ENCODE measurements at regions not wholly inside any gene's neighbourhood (a gene's known extent, or its start where the extent isn't known, plus 50 kb on each side); places are given as distances from the start of the nearest gene placed in this dataset.

GRCh38 chr6:166040292-166040691, 127.4 kb downstream of the TBXT start:
- Histone ChIP-seq H3K79me2 (ENCODE audit: low read length) (no peaks in the 10 kb centered on the region), H3K4me1 (ENCODE audit: low read length) (no peaks in the 10 kb centered on the region), H3K4me2 (ENCODE audit: low read length) (no peak overlapping the region), H3K4me3 (ENCODE audit: low read length) (no peak overlapping the region), H4K20me1 (ENCODE audit: insufficient read depth, low read length) (no peaks in the 10 kb centered on the region), H3K27me3 (ENCODE audit: low read depth, low read length) (no peaks in the 10 kb centered on the region), H3K27ac (ENCODE audit: low read length) (no peak overlapping the region), H3K9me3 (ENCODE audit: insufficient read depth, low read length) (no peaks in the 10 kb centered on the region), H2AFZ (ENCODE audit: low read depth, low read length) (no peak overlapping the region), H3K36me3 (replicated peaks; ENCODE audit: low read depth, low read length) (no peaks in the 10 kb centered on the region), H3K9ac (ENCODE audit: low read length) (no peak overlapping the region)
- TF ChIP-seq EZH2phosphoT487 (IDR thresholded peaks at IDR 0.05; ENCODE audit: low read depth) (no peak), CTCF (IDR thresholded peaks at IDR 0.05; ENCODE audit: low read depth, low read length) (no peak)

GRCh38 chr6:166036316-166037095, 131.1 kb downstream of the TBXT start:
- H3K4me3 ChIP-seq (ENCODE audit: low read length) = no peak overlapping the region

GRCh38 chr6:166032366-166033200, 135.1 kb downstream of the TBXT start:
- no peaks in the 10 kb centered on the region for H3K79me2 ChIP-seq (ENCODE audit: low read length)
- no peak overlapping the region for H2AFZ ChIP-seq (ENCODE audit: low read depth, low read length)
- H3K9me3 ChIP-seq (ENCODE audit: insufficient read depth, low read length) = no peaks in the 10 kb centered on the region
- H3K9ac ChIP-seq (ENCODE audit: low read length) = no peak overlapping the region
- H3K27ac ChIP-seq (ENCODE audit: low read length) = no peak overlapping the region
- no peaks in the 10 kb centered on the region for H3K27me3 ChIP-seq (ENCODE audit: low read depth, low read length)
- H3K36me3 ChIP-seq (replicated peaks; ENCODE audit: low read depth, low read length) = no peaks in the 10 kb centered on the region
- 0 out of 2 replicates have a peak, but pooled peaks cover 3% of the 10 kb centered on the region for H3K4me1 ChIP-seq (ENCODE audit: low read length)
- no peak overlapping the region for H3K4me2 ChIP-seq (ENCODE audit: low read length)
- H4K20me1 ChIP-seq (ENCODE audit: insufficient read depth, low read length) = no peaks in the 10 kb centered on the region
- TF ChIP-seq CTCF (IDR thresholded peaks at IDR 0.05; ENCODE audit: low read depth, low read length) (no peak), EZH2phosphoT487 (IDR thresholded peaks at IDR 0.05; ENCODE audit: low read depth) (no peak)
- H3K4me3 ChIP-seq (ENCODE audit: low read length) = no peak overlapping the region

More at GRCh38 chr6:166036316-166037095, 131.1 kb downstream of the TBXT start:
- H3K79me2 ChIP-seq (ENCODE audit: low read length) = no peaks in the 10 kb centered on the region
- H4K20me1 ChIP-seq (ENCODE audit: insufficient read depth, low read length) = no peaks in the 10 kb centered on the region
- no peak overlapping the region for H2AFZ ChIP-seq (ENCODE audit: low read depth, low read length)
- H3K4me2 ChIP-seq (ENCODE audit: low read length) = no peak overlapping the region
- no peak overlapping the region for H3K9ac ChIP-seq (ENCODE audit: low read length)
- H3K9me3 ChIP-seq (ENCODE audit: insufficient read depth, low read length) = no peaks in the 10 kb centered on the region
- H3K36me3 ChIP-seq (replicated peaks; ENCODE audit: low read depth, low read length) = no peaks in the 10 kb centered on the region
- H3K27me3 ChIP-seq (ENCODE audit: low read depth, low read length) = no peaks in the 10 kb centered on the region
- TF ChIP-seq EZH2phosphoT487 (IDR thresholded peaks at IDR 0.05; ENCODE audit: low read depth) = no peak
- TF ChIP-seq CTCF (IDR thresholded peaks at IDR 0.05; ENCODE audit: low read depth, low read length) = no peak
- no peak overlapping the region for H3K27ac ChIP-seq (ENCODE audit: low read length)
- H3K4me1 ChIP-seq (ENCODE audit: low read length) = no peaks in the 10 kb centered on the region

- H3K4me3 ChIP-seq (ENCODE audit: low read length) = no peak overlapping the region
- no peaks in the 10 kb centered on the region for H3K36me3 ChIP-seq (replicated peaks; ENCODE audit: low read depth, low read length)
- no peaks in the 10 kb centered on the region for H3K79me2 ChIP-seq (ENCODE audit: low read length)
- no peaks in the 10 kb centered on the region for H4K20me1 ChIP-seq (ENCODE audit: insufficient read depth, low read length)
- H3K9ac ChIP-seq (ENCODE audit: low read length) = no peak overlapping the region
- H3K27ac ChIP-seq (ENCODE audit: low read length) = no peak overlapping the region
- no peak overlapping the region for H3K4me2 ChIP-seq (ENCODE audit: low read length)
- H3K4me1 ChIP-seq (ENCODE audit: low read length) = 0 out of 2 replicates have a peak, but pooled peaks cover 3% of the 10 kb centered on the region
- no peak for TF ChIP-seq CTCF (IDR thresholded peaks at IDR 0.05; ENCODE audit: low read depth, low read length)
- TF ChIP-seq EZH2phosphoT487 (IDR thresholded peaks at IDR 0.05; ENCODE audit: low read depth) = no peak
- no peaks in the 10 kb centered on the region for H3K27me3 ChIP-seq (ENCODE audit: low read depth, low read length)
- no peaks in the 10 kb centered on the region for H3K9me3 ChIP-seq (ENCODE audit: insufficient read depth, low read length)
- no peak overlapping the region for H2AFZ ChIP-seq (ENCODE audit: low read depth, low read length)
Measured at GRCh38 chr6:166031275-166031674, 136.4 kb downstream of the TBXT start.

Measured in OCI-LY3 (cell line).